ENCODE measurements at regions not wholly inside any gene's neighbourhood (a gene's known extent, or its start where the extent isn't known, plus 50 kb on each side); places are given as distances from the start of the nearest gene placed in this dataset.

DNA sequence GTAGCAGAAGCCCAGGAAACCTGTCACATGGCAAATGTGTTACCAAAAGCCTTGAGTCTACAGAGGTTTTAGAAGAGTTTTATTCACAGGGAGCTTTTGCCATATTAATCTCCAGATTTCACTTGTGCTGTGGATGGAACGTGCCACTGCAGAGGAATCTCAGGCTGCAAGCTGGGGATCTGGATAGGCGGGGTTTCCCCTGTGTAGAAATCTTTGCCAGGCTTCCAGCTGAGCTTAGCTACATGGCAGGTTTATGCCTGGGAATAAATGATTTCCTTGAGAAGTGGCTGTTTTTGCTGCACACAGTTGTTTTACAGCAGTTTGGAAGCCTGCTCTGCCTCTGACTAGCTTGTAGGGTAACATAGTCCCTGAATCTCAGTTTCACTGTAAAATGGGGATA, 224.6 kb upstream of the PLPPR1 start (continued):
- TF ChIP-seq, protein P1, sequence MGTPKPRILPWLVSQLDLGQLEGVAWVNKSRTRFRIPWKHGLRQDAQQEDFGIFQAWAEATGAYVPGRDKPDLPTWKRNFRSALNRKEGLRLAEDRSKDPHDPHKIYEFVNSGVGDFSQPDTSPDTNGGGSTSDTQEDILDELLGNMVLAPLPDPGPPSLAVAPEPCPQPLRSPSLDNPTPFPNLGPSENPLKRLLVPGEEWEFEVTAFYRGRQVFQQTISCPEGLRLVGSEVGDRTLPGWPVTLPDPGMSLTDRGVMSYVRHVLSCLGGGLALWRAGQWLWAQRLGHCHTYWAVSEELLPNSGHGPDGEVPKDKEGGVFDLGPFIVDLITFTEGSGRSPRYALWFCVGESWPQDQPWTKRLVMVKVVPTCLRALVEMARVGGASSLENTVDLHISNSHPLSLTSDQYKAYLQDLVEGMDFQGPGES (IDR thresholded peaks at IDR 0.05; ENCODE audit: low read depth, low read length) = no peak

DNA sequence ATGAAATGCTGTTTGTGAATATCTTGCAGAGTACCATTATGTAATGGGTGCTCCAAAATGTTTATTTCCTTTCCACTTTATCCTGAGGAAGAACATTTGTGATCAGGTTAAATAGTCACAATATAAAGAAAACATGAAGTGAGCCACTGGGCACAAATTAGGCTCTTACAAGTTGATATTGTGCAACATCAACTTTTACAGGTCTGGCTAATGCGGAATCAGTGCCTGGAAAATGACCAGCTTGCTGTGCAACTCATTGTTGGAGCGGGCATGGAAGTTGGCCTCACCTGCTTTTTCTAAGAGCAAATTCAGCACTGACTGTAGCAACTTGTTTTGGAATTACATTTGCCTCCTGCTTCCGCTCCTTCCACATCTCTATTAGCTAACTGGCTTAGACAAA, 216.9 kb upstream of the PLPPR1 start:
- POLR2A ChIA-PET = no interaction called here
- Histone ChIP-seq H3F3A (replicated peaks; ENCODE audit: insufficient read depth) (no peaks in the 10 kb centered on the region), H3K9ac (no peak overlapping the region), H3K4me3 (ENCODE audit: low read depth in 2 of 2, low read length in 1 of 2) (no peak overlapping the region), H3K4me1 (ENCODE audit: control insufficient read depth in 1 of 2, insufficient read depth in 2 of 2, low read depth in 1 of 2, low read length in 1 of 2) (no peaks in the 10 kb centered on the region), H3K9me2 (no peaks in the 10 kb centered on the region), H3K27ac (ENCODE audit: low read depth in 2 of 2, low read length in 1 of 2) (no peak overlapping the region), H4K20me1 (ENCODE audit: insufficient read depth) (no peaks in the 10 kb centered on the region), H3K27me3 (ENCODE audit: insufficient read depth) (no peaks in the 10 kb centered on the region), H2AFZ (ENCODE audit: low read depth) (no peak overlapping the region), H3K79me2 (ENCODE audit: insufficient read depth) (no peaks in the 10 kb centered on the region), H3K36me3 (replicated peaks in 1 of 2; ENCODE audit: control insufficient read depth in 1 of 2, insufficient read depth in 2 of 2, low read length in 1 of 2) (no peaks in the 10 kb centered on the region), H3K9me3 (no peaks in the 10 kb centered on the region), H3K4me2 (no peak overlapping the region)
- CTCF ChIA-PET = no interaction called here
- TF ChIP-seq NRF1 (IDR thresholded peaks at IDR 0.05; ENCODE audit: low read depth, low read length) = no peak
- TF ChIP-seq RCOR1 (IDR thresholded peaks at IDR 0.05; ENCODE audit: low read length) = no peak
- TF ChIP-seq CHD2 (IDR thresholded peaks at IDR 0.05; ENCODE audit: low read length, partially characterized antibody) = no peak
- no peak for TF ChIP-seq FOXM1 (IDR thresholded peaks at IDR 0.05; ENCODE audit: low read depth)
- no peak for TF ChIP-seq ELF1 (IDR thresholded peaks at IDR 0.05)
- TF ChIP-seq, protein P2, sequence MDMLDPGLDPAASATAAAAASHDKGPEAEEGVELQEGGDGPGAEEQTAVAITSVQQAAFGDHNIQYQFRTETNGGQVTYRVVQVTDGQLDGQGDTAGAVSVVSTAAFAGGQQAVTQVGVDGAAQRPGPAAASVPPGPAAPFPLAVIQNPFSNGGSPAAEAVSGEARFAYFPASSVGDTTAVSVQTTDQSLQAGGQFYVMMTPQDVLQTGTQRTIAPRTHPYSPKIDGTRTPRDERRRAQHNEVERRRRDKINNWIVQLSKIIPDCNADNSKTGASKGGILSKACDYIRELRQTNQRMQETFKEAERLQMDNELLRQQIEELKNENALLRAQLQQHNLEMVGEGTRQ (IDR thresholded peaks at IDR 0.05; ENCODE audit: borderline replicate concordance, low read depth, low read length) = no peak
- TF ChIP-seq, protein P3, sequence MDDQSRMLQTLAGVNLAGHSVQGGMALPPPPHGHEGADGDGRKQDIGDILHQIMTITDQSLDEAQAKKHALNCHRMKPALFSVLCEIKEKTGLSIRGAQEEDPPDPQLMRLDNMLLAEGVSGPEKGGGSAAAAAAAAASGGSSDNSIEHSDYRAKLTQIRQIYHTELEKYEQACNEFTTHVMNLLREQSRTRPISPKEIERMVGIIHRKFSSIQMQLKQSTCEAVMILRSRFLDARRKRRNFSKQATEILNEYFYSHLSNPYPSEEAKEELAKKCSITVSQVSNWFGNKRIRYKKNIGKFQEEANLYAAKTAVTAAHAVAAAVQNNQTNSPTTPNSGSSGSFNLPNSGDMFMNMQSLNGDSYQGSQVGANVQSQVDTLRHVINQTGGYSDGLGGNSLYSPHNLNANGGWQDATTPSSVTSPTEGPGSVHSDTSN (IDR thresholded peaks at IDR 0.05) = no peak
- TF ChIP-seq MXI1 (IDR thresholded peaks at IDR 0.05; ENCODE audit: low read depth, low read length) = no peak
- no peak for TF ChIP-seq POLR2AphosphoS5 (IDR thresholded peaks at IDR 0.05; ENCODE audit: low read depth, low read length)
- no peak for TF ChIP-seq TAF1 (IDR thresholded peaks at IDR 0.05; ENCODE audit: borderline replicate concordance, low read depth, low read length)
- TF ChIP-seq FOXJ3 (CRISPR knock-in tag; IDR thresholded peaks at IDR 0.05) = no peak
- no peak for TF ChIP-seq YY1 (IDR thresholded peaks at IDR 0.05; ENCODE audit: low read depth)
- no peak for TF ChIP-seq GATA2 (CRISPR knock-in tag; IDR thresholded peaks at IDR 0.05)
- no peak for TF ChIP-seq RXRA (IDR thresholded peaks at IDR 0.05; ENCODE audit: borderline replicate concordance, low read depth)
- DNase-seq = no peak
- WGBS (ENCODE audit: low lambda C conversion rate) = 16% methylated on average over 3 of the region's 3 CpGs

DNA sequence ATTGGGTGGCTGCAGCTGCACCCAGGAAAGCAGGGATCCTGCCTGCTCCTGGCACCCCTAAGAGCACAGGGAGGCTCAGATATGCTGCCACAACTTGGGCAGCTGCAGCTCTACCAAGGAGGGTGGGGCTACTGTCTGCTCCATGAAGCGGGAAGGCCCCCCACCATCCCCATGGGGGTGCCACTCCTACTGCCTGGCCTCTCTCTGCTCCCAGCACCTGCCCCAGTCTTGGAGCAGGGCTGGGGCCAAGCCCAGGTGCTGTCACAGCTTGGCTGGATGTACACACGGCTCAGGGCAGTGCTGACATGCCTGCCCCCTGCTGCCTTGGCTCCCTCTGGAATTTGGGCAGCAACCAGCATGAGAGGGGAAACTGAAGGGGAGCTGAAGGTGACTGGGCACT, 214.7 kb upstream of the PLPPR1 start:
- Histone ChIP-seq H4K20me1 (ENCODE audit: insufficient read depth) (no peaks in the 10 kb centered on the region), H3K27ac (ENCODE audit: low read depth in 2 of 2, low read length in 1 of 2) (no peak overlapping the region), H3K79me2 (ENCODE audit: insufficient read depth) (no peaks in the 10 kb centered on the region), H3K9ac (no peak overlapping the region), H3K4me2 (no peak overlapping the region), H3K4me1 (ENCODE audit: control insufficient read depth in 1 of 2, insufficient read depth in 2 of 2, low read depth in 1 of 2, low read length in 1 of 2) (no peaks in the 10 kb centered on the region), H3K27me3 (ENCODE audit: insufficient read depth) (no peaks in the 10 kb centered on the region), H2AFZ (ENCODE audit: low read depth) (no peak overlapping the region), H3K9me3 (no peaks in the 10 kb centered on the region), H3K9me2 (no peaks in the 10 kb centered on the region), H3K4me3 (ENCODE audit: low read depth in 2 of 2, low read length in 1 of 2) (no peak overlapping the region), H3K36me3 (replicated peaks in 1 of 2; ENCODE audit: control insufficient read depth in 1 of 2, insufficient read depth in 2 of 2, low read length in 1 of 2) (no peaks in the 10 kb centered on the region), H3F3A (replicated peaks; ENCODE audit: insufficient read depth) (no peaks in the 10 kb centered on the region)
- POLR2A ChIA-PET = interaction anchor here (0.7 kb wide), 1 partner anchor 1153 kb away, joined by 3 read pairs; no protein-coding TSS in a partner anchor
- WGBS (ENCODE audit: low lambda C conversion rate) = no CpG with 5 or more reads among the region's 2 CpGs
- CTCF ChIA-PET = no interaction called here
- no peak for DNase-seq
- TF ChIP-seq RCOR1 (IDR thresholded peaks at IDR 0.05; ENCODE audit: low read length) = no peak
- TF ChIP-seq, protein P2 (IDR thresholded peaks at IDR 0.05; ENCODE audit: borderline replicate concordance, low read depth, low read length) = no peak
- TF ChIP-seq CHD2 (IDR thresholded peaks at IDR 0.05; ENCODE audit: low read length, partially characterized antibody) = no peak
- TF ChIP-seq RXRA (IDR thresholded peaks at IDR 0.05; ENCODE audit: borderline replicate concordance, low read depth) = no peak
- no peak for TF ChIP-seq FOSL2 (IDR thresholded peaks at IDR 0.05; ENCODE audit: borderline replicate concordance, low read depth)
- TF ChIP-seq, protein P4, sequence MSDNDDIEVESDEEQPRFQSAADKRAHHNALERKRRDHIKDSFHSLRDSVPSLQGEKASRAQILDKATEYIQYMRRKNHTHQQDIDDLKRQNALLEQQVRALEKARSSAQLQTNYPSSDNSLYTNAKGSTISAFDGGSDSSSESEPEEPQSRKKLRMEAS (IDR thresholded peaks at IDR 0.05; ENCODE audit: low read depth) = no peak
- TF ChIP-seq, protein P5, sequence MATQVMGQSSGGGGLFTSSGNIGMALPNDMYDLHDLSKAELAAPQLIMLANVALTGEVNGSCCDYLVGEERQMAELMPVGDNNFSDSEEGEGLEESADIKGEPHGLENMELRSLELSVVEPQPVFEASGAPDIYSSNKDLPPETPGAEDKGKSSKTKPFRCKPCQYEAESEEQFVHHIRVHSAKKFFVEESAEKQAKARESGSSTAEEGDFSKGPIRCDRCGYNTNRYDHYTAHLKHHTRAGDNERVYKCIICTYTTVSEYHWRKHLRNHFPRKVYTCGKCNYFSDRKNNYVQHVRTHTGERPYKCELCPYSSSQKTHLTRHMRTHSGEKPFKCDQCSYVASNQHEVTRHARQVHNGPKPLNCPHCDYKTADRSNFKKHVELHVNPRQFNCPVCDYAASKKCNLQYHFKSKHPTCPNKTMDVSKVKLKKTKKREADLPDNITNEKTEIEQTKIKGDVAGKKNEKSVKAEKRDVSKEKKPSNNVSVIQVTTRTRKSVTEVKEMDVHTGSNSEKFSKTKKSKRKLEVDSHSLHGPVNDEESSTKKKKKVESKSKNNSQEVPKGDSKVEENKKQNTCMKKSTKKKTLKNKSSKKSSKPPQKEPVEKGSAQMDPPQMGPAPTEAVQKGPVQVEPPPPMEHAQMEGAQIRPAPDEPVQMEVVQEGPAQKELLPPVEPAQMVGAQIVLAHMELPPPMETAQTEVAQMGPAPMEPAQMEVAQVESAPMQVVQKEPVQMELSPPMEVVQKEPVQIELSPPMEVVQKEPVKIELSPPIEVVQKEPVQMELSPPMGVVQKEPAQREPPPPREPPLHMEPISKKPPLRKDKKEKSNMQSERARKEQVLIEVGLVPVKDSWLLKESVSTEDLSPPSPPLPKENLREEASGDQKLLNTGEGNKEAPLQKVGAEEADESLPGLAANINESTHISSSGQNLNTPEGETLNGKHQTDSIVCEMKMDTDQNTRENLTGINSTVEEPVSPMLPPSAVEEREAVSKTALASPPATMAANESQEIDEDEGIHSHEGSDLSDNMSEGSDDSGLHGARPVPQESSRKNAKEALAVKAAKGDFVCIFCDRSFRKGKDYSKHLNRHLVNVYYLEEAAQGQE (IDR thresholded peaks at IDR 0.05; ENCODE audit: low read depth, low read length) = no peak
- no peak for TF ChIP-seq EP300 (IDR thresholded peaks at IDR 0.05; ENCODE audit: borderline replicate concordance in 1 of 2, low read depth in 1 of 2, low read length in 1 of 2)

All from SK-N-SH (cell line).